ENCODE measurements at regions not wholly inside any gene's neighbourhood (a gene's known extent, or its start where the extent isn't known, plus 50 kb on each side); places are given as distances from the start of the nearest gene placed in this dataset.

- no peak overlapping the region for H3K4me2 ChIP-seq (ENCODE audit: insufficient read depth, insufficient read length, low read length)
- no peak overlapping the region for H2BK20ac ChIP-seq (ENCODE audit: low read depth, low read length, poor library complexity, severe bottlenecking)
- TF ChIP-seq CTCF (conservative IDR thresholded peaks at IDR 0.05) = no peak
Observed at GRCh38 chr3:150235799-150236198, 172.3 kb upstream of the TSC22D2 start.

More at GRCh38 chr3:150235799-150236198, 172.3 kb upstream of the TSC22D2 start:
- Histone ChIP-seq H4K91ac (ENCODE audit: insufficient read length, low read depth, low read length) (no peak overlapping the region), H2AFZ (ENCODE audit: low read length) (no peak overlapping the region), H3K23me2 (ENCODE audit: insufficient read length, low read depth, low read length, poor library complexity, severe bottlenecking) (no peaks in the 10 kb centered on the region), H2BK5ac (ENCODE audit: insufficient read length, low read length) (no peak overlapping the region), H2BK12ac (ENCODE audit: insufficient read length, low read depth, low read length) (no peak overlapping the region), H3K14ac (ENCODE audit: insufficient read depth, low read length) (no peak overlapping the region), H3K27me3 (ENCODE audit: insufficient read depth, low read length) (no peaks in the 10 kb centered on the region), H3K27ac (ENCODE audit: insufficient read length, low read depth, low read length) (no peak overlapping the region), H3K56ac (ENCODE audit: insufficient read length, low read depth, low read length) (no peak overlapping the region), H4K8ac (replicated peaks; ENCODE audit: insufficient read length, low read depth, low read length) (no peak overlapping the region), H4K5ac (ENCODE audit: insufficient read length, low read depth, low read length) (no peak overlapping the region), H2BK15ac (ENCODE audit: low read depth, low read length) (no peak overlapping the region), H2BK120ac (ENCODE audit: low read depth, low read length, poor library complexity, severe bottlenecking) (no peak overlapping the region), H3K4ac (ENCODE audit: low read depth, low read length) (no peak overlapping the region), H3K9me3 (ENCODE audit: control insufficient read depth, low read depth, low read length) (no peaks in the 10 kb centered on the region), H3K79me1 (ENCODE audit: insufficient read depth, low read depth, low read length, poor library complexity, severe bottlenecking) (no peaks in the 10 kb centered on the region), H2AK5ac (ENCODE audit: insufficient read length, low read length) (no peak overlapping the region), H3K23ac (ENCODE audit: insufficient read length, low read depth, low read length) (no peak overlapping the region), H3K18ac (ENCODE audit: insufficient read length, low read depth, low read length) (no peak overlapping the region), H3K9ac (ENCODE audit: extremely low read depth, insufficient read length, low read length) (no peak overlapping the region), H3K79me2 (ENCODE audit: insufficient read depth, low read length) (no peaks in the 10 kb centered on the region), H3T11ph (ENCODE audit: low read length) (no peak overlapping the region), H3K4me1 (ENCODE audit: insufficient read depth, low read length) (no peaks in the 10 kb centered on the region; the same call in 1 of the 2 replicates), H4K20me1 (ENCODE audit: control insufficient read depth, insufficient read depth, insufficient read length) (no peaks in the 10 kb centered on the region)
- H3K27me3 Mint-ChIP-seq (ENCODE audit: low read depth) = no peaks in the 10 kb centered on the region; the same call in 1 of the 2 replicates
- H3K36me3 Mint-ChIP-seq (ENCODE audit: insufficient read depth in 1 of 3, low read depth in 3 of 3) = no peaks in the 10 kb centered on the region
- H3K27ac Mint-ChIP-seq = no peak overlapping the region
- no peaks in the 10 kb centered on the region for H3K9me3 Mint-ChIP-seq
- H3K4me1 Mint-ChIP-seq = peaks cover 8 to 9% of the 10 kb centered on the region in 2 experiments
- no CpG with 5 or more reads among the region's 1 CpG for WGBS (ENCODE audit: extremely low coverage, insufficient read length, low lambda C conversion rate)
- DNase-seq = no peak
- no peak overlapping the region for H3K4me3 Mint-ChIP-seq
